Body of pancreas (tissue), 4 donors: ENCODE measurements at regions not wholly inside any gene's neighbourhood (a gene's known extent, or its start where the extent isn't known, plus 50 kb on each side); places are given as distances from the start of the nearest gene placed in this dataset.

Experiments
- POLR2A ChIP-seq, 3 donors: fragments of 450-650 bp; IDR thresholded peaks; one replicate each; pipeline ENCODE4 v1.6.1; 2016; ENCODE audit warnings: antibody characterized with exemption in 3 of 3, mild to moderate bottlenecking in 2 of 3
- TF ChIP-seq, protein P1 (sequence below), 7 experiments: fragments of 450-650 bp in 4 of 7; fragments of 200-600 bp in 3 of 7; sonication (generic) in 3 of 7; IDR thresholded peaks; one replicate each; pipeline ENCODE4 v1.5.1; 2016 to 2019; ENCODE audit warnings: antibody characterized with exemption in 7 of 7

DNA sequence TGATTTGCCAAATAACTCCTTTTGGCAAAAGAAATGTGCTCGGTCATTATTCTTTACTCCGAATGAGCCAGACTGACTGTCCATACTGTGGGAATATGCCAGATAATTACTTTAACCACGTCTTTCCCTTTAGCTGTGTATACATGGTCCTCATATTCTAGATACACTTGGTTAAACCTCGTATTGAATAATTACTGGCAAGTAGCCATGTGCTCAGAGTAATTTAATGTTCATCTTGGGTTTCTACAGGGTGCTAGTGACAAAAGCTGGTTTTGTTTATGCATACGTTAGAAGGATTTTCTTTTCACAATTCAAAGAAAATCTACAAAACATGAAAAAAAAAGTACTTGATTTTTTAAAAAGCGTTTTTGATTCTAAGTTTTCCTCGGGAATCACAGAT, 540.3 kb downstream of the KCNJ2 start:
- TF ChIP-seq, protein P1, sequence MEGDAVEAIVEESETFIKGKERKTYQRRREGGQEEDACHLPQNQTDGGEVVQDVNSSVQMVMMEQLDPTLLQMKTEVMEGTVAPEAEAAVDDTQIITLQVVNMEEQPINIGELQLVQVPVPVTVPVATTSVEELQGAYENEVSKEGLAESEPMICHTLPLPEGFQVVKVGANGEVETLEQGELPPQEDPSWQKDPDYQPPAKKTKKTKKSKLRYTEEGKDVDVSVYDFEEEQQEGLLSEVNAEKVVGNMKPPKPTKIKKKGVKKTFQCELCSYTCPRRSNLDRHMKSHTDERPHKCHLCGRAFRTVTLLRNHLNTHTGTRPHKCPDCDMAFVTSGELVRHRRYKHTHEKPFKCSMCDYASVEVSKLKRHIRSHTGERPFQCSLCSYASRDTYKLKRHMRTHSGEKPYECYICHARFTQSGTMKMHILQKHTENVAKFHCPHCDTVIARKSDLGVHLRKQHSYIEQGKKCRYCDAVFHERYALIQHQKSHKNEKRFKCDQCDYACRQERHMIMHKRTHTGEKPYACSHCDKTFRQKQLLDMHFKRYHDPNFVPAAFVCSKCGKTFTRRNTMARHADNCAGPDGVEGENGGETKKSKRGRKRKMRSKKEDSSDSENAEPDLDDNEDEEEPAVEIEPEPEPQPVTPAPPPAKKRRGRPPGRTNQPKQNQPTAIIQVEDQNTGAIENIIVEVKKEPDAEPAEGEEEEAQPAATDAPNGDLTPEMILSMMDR (IDR thresholded peaks at IDR 0.05): no peak
- TF ChIP-seq POLR2A (IDR thresholded peaks at IDR 0.05): no peak
